ENCODE measurements at regions not wholly inside any gene's neighbourhood (a gene's known extent, or its start where the extent isn't known, plus 50 kb on each side); places are given as distances from the start of the nearest gene placed in this dataset.
"Not testable (repeated sequence)": the region's sequence is repeated elsewhere in the genome, so short reads cannot be mapped to it uniquely, and the experiment has no call there.

DNA sequence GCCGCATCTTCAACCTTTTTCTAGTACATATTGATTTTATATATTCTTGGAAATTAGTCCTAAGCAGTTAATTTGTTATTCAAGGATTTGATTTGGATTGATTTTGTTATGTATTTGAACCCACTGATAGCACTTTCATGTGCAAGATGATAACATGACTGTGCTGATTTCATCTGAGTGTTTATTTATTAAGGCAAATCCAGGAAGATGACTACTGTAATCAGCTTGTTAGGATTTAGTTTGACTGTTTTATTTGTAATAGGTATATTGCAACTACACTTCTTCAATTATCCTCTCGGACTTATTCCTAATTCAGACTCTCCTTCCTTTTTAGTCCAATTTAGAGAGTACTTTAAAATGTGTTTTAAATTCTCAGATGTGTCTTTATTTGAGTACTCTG is 75.1 kb upstream of the PRKG1 start:
- no peak for DNase-seq

DNA sequence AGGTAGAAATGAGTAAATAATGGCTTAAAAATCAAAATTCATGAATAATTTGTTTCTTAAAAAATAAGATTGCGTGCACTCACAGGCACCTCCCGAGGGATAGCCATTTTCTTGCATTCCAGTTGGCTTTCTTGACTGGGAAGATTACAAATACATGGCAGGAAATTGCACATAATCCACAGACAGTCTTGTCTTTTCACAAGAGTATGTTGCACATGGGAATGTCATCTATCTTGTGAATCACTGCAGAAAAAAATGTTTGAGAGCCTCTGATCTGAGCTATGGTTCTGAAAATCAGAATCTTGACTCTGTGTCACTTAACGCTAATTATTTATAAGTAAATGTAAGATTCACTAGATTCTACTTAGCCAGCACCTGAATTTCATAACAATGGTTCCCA is 74.1 kb upstream of the PRKG1 start:
- DNase-seq: no peak

DNA sequence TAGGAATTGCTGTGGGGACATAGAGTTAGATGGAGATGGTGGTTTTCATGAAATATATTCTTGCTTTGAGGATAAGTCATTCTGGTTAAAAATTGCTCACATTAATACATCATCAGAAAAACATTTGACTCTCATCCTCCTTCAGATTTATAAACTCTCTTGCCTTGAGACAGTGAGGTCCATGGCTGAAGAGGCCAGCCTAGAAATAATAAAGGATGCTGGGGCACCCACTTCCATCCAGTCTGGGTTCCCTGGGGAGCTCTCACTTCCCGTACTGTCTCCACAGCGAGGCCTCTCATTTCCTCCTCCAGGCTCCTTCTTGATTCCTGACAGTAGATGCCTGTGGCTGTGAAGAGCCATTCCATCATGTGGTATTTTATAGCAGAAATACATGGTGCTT is 73.3 kb upstream of the PRKG1 start:
- no peak for DNase-seq

DNA sequence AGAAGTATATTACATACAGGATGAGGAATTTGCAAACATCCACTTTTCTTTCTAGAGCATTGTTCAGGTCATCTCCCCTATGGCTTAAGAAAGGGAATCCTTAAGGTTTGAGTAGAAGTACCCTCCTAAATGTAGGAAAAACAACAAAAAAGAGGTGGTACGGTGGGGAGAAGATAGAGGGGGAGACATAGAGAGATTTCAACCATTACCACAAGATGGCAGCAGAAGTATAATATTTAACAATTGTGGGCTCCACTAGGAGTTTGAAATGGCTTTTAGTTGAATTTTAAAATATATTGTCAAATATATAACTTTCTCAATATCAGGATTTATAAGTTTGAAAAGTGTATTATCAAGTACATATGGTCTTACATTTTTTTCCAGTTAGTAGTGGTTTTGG is 72.7 kb upstream of the PRKG1 start:
- peak; percentile 72 for DNase-seq

DNA sequence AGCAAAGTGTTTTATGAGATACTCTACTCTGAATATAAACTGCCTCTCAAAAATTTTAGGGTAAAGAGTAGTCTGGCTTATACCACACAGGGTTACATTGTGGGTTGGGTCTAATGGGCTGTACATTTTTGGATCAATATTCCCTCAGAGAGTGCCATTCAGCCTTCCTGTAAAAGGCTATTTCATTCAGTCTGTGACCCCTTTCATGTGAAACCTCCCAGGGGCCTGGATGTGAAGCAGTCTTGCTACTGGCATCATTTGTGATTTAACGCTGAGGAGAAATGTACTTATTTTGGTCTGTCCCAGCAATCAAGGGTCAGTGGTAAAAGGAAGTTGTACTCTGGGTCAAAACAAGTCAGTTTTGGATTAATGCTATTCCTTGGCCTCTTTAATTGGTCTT is 71.8 kb upstream of the PRKG1 start:
- DNase-seq: no peak

DNA sequence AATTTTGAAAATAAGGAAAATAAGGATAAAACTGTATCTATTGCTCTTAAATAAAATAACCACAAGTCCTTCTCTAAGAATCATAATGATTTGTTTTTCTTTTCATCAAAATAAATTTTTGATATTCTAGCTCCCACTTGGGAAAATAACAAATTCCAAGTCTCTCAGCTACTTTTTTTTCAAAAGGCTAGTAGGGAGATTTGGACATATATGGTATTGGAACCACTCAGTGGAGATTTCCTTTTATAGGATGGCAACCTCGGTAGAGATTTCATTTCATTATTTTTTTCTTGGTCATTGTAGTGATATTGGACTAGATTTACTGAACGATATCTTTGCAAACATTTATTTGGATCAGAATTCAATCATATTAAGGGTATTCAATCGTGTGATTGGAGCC is 69.5 kb upstream of the PRKG1 start:
- DNase-seq: no peak

DNA sequence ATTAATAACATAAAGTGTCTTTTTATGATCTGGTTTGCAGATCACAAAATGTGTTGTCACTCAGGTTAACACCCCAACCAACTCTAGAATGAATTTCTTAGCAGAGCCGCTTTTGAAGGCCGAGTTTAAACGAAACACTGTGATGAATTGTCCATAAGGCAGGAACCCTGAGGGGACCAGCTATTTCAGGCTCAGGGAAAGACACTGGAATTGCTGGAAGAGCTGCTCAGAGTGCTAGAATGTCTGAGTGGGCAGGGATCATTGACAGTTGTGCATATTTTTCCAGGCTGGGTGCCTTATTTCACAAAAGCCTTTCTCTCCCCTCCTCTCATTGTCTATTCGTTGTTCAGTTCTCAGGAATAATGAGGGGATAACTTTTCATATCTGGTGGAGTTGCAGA is 68.7 kb upstream of the PRKG1 start:
- peak; percentile 47 for DNase-seq

DNA sequence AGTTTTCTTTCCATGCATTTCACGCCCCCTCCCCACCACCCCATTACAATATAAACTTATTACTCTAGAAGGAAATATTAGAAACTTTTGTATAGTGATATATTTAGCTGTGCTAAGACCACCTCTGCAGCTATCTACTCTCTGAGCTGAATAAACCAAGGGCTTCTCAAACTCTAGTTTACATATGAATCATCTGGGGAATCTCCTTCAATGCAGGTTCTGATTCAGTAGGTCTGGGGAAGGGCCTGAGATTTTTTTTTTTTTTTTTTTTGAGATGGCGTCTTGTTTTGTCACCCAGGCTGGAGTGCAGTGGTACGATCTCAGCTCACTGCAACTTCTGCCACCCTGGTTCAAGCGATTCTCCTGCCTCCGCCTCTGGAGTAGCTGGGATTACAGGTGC is 67.6 kb upstream of the PRKG1 start:
- DNase-seq: no peak

DNA sequence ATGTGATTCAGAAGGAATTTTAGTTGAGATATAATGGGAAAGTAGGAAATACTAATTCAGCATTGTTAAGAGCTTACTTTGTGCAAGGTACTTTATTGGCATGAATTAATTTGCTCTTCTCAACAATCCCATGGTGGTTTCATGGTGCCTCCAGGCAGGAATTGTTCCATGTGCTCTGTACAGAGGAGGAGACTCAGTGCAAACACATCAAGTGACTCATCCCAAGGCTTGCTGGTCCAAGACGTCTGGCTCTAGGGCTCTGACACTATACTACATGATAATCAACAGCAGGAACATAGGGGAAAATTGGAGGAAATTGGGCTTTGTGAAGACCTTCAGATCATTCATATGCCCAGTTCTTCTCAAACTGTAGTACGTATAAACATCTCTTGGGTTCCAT is 66.5 kb upstream of the PRKG1 start:
- DNase-seq: no peak

DNA sequence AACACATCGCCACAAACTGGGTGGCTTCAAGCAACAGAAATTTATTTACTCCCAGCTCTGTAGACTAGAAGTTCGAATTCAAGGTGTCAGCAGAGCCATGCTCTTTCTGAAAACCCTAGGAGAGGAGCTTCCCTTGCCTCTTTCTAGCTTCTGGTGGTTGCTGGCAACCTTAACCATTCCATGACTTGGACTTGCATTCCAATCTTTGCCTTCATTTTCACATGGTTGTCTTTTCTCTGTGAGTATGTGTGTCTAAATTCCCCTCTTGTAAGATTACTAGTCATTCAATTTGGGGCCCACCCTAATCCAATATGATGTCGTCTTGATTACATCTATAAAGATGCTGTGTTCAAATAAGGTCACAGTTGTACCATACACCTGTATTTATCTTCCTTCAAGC is 65.9 kb upstream of the PRKG1 start:
- DNase-seq: no peak

DNA sequence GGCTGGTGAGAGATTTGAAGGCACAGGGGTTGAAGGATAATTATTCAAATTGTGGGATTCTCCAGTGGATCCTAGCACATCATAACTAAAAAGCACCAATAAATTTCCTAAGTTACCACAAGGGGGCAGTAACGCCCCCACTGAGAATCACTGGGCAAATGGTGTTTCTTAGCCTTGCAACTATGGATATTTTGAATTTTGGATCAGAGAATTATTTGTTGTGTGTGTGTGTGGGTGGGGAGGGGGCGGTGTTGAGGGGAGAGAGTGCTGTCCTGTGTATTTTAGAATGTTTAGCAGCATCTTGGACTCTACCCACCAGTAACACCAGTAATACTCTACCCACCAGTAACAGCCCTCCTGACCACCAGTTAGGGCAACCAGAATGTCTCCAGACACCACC is 63.3 kb upstream of the PRKG1 start:
- DNase-seq: peak; percentile 77

DNA sequence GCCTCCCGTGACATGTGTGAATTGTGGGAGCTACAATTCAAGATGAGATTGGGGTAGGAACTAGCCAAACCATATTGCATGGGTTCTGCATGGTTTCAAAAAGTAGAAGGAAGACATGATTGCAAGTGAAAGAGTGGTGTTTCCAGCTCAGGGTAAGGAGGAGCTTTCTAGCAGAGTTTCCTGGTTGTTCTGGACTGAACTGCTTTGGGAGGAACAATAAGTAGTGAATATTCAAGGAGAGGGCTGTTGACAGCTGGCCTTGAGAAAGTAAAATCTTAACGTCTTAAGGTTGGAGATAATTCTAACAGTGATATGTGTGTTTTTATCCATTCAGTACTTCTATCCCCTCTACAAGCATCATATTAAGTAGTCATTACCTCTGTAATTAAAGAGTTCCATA is 62.2 kb upstream of the PRKG1 start:
- no peak for DNase-seq

DNA sequence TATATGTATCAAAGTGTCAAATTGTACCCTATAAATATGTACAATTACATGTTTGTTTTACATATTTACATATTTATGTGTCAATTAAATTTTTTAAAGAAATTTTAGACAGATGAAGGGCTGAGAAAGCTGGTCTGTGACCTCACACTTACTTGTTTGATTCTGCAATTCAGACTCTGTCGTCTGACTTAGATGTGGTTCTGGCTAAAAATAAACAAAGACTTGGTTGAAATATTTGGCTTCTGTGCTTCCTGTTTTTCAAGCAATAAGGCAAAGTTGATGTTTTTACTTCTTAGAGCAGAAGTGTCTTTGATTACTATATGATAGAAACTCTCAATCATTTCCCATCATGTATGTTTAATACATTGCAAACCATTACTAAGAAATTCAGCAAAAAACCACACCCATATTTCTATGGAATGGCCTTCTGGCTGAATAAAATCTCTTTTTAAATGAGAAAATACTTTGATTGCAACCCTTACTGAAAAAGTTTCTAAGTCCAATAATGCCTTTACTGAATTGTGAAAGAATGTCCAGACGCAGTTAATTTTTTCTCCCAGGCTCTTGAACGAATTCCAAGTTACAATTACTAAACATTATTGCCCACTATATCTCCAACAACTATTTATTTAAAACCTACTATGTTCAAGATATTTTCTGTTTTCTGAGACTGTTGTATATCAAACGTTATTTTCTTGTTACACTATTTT is 59.5 kb upstream of the PRKG1 start:
- DNase-seq: no peak

DNA sequence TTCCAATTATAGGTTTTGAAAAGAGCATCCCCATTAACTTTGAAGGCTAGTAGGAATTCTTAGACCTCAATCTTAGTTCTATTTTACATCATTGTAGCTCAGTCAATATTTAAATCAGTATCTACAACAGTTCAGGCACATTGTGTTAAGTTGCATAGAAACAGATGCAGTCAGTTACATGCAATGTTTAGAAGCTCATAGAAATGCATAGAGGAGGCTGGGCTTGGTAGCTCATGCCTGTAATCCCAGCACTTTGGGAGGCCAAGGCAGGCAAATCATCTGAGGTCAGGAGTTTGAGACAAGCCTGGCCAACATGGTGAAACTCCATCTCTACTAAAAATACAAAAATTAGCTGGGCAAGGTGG is 58.9 kb upstream of the PRKG1 start:
- not testable (repeated sequence) for DNase-seq

DNA sequence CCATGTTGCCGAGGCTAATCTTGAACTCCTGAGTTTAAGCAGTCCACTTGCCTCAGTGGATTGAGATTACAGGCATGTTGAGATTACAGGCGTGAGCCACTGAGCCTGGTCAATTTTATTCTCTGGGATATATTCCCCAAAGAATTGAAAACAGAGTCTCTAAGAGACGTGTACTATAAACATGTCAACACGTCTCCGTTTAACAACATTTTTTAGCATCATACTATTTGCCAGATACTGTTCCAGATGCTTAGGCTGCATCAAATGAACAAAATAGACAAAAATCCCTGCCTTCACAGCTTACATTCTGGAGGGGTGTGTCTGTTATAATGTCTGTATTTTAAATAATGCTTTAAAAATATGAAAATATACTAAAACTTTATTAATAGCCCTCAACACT is 54.1 kb upstream of the PRKG1 start:
- no peak for DNase-seq

DNA sequence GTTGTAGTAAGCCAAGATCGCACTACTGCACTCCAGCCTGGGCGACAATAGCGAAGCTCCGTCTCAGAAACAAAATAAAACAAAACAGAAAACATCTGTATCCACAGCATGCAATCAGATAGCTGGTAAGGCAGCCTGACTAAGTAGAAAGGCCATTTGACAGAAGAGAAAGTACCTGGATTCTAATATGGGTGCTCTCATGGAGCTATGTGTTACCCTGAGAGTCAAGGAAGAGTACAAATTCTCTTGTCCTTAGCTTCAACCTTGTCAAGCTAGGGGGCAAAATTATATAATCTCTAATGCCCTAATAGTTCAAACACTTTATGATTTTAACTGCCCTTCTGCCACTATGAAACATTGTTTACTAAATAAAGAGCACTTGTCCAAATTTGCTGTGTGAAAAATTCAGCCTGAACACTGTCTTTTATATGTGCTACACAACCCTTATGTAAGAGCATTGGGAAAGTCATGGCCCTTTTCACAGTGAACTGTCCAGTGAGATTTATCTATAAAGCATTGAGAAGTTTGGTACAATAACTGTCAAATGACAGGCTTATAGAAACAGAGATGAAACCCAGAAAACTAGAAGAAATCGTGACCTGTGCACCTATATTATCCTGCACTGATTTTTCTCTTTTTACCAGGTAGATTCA is 51.2 kb upstream of the PRKG1 start:
- DNase-seq: no peak

DNA sequence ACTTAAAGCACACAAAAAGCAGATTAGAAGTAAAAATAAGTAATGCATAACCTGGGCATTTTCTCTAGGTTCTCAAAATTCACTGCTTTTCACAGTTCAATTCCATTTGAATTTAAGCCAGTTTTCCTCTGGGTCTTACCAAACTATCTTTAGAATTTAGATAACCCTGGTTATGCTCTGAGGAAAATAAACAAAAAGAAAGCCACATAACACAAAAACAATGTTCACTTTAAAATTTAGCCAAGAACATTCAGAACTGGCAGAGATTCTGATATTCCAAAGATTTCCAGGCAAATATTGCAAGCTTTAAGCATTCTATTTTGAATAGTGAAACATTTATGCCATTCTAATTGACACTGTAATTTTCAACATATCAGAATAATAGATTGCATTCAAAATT is 50.7 kb upstream of the PRKG1 start:
- no peak for DNase-seq

Measured in tongue (tissue), 1 donor.